ENCODE measurements at regions not wholly inside any gene's neighbourhood (a gene's known extent, or its start where the extent isn't known, plus 50 kb on each side); places are given as distances from the start of the nearest gene placed in this dataset.

DNA sequence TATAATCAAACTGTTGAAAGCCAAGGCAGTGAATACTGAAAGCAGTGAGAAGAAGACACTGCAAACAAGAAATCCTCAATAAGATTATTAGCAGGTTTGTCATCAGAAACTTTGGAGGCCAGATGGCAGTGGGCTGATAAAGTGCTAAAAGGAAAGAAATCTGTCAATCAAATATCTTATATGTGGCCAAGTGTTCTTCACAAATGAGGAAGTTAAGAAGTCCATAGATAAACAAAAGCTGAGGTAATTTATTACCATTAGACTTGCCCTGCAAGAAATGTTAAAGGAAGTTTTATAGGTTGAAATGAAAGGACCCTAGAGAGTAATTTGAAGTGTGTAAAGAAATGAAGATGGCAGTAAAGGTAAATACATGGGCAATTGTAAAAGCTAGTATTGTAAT, 586.6 kb downstream of the RAPGEF2 start:
- TF ChIP-seq, protein P1, sequence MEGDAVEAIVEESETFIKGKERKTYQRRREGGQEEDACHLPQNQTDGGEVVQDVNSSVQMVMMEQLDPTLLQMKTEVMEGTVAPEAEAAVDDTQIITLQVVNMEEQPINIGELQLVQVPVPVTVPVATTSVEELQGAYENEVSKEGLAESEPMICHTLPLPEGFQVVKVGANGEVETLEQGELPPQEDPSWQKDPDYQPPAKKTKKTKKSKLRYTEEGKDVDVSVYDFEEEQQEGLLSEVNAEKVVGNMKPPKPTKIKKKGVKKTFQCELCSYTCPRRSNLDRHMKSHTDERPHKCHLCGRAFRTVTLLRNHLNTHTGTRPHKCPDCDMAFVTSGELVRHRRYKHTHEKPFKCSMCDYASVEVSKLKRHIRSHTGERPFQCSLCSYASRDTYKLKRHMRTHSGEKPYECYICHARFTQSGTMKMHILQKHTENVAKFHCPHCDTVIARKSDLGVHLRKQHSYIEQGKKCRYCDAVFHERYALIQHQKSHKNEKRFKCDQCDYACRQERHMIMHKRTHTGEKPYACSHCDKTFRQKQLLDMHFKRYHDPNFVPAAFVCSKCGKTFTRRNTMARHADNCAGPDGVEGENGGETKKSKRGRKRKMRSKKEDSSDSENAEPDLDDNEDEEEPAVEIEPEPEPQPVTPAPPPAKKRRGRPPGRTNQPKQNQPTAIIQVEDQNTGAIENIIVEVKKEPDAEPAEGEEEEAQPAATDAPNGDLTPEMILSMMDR (IDR thresholded peaks at IDR 0.05) = no peak
- TF ChIP-seq POLR2AphosphoS5 (IDR thresholded peaks at IDR 0.05) = no peak

All from esophagus muscularis mucosa (tissue), 3 donors.